ENCODE measurements at regions not wholly inside any gene's neighbourhood (a gene's known extent, or its start where the extent isn't known, plus 50 kb on each side); places are given as distances from the start of the nearest gene placed in this dataset.

- TF ChIP-seq ELF1 (IDR thresholded peaks at IDR 0.05; ENCODE audit: borderline replicate concordance, low read depth) (no peak), POLR2A (IDR thresholded peaks at IDR 0.05; ENCODE audit: borderline replicate concordance, extremely low read depth, insufficient read depth, insufficient read length) (no peak), SIN3A (IDR thresholded peaks at IDR 0.05; ENCODE audit: low read depth) (no peak), EZH2 (IDR thresholded peaks at IDR 0.05) (no peak), ZBTB33 (IDR thresholded peaks at IDR 0.05; ENCODE audit: extremely low read depth, insufficient replicate concordance, low read length) (no peak), JUND (IDR thresholded peaks at IDR 0.05) (no peak), CTCF (IDR thresholded peaks at IDR 0.05 in 2 of 3, conservative IDR thresholded peaks at IDR 0.05 in 1 of 3; ENCODE audit: borderline replicate concordance in 1 of 3, insufficient read depth in 1 of 3, low read depth in 2 of 3, low read length in 2 of 3) (no peak), TCF7L2 (IDR thresholded peaks at IDR 0.05; ENCODE audit: borderline replicate concordance, extremely low read depth, insufficient read depth, insufficient read length) (no peak), SP1 (IDR thresholded peaks at IDR 0.05; ENCODE audit: low read depth) (no peak), FOSL1 (IDR thresholded peaks at IDR 0.05; ENCODE audit: low read depth) (no peak), POLR2AphosphoS5 (IDR thresholded peaks at IDR 0.05; ENCODE audit: low read depth, low read length) (no peak), ZFX (IDR thresholded peaks at IDR 0.05) (no peak), MAX (IDR thresholded peaks at IDR 0.05) (no peak), YY1 (IDR thresholded peaks at IDR 0.05; ENCODE audit: extremely low read depth, insufficient replicate concordance, low read depth, low read length) (no peak)
Measured at GRCh38 chr2:192469612-192470011, 274.9 kb upstream of the TMEFF2 start.

More at GRCh38 chr2:192469612-192470011, 274.9 kb upstream of the TMEFF2 start:
- no peak overlapping the region for H2AFZ ChIP-seq (ENCODE audit: low read depth, low read length, poor library complexity, severe bottlenecking)
- no peaks in the 10 kb centered on the region for H3K4me1 ChIP-seq (ENCODE audit: control insufficient read depth in 1 of 2, insufficient read depth in 2 of 2, low read length in 2 of 2)
- H3K9ac ChIP-seq (ENCODE audit: low read length), result no peak overlapping the region
- no peak overlapping the region for H3K4me3 ChIP-seq (replicated peaks in 1 of 2; ENCODE audit: low read depth in 1 of 2, low read length in 2 of 2)
- ChIA-PET CTCF (no interaction called here), RAD21 (ENCODE audit: low non-redundant PET in 1 of 2, low total read pairs in 2 of 2, uncharacterized antibody in 2 of 2, unreplicated experiment in 2 of 2) (no interaction called here), POLR2A (no interaction called here)
- no peak for DNase-seq (ENCODE audit: low read depth, low spot score)
- no peaks in the 10 kb centered on the region for H3K9me3 ChIP-seq (ENCODE audit: control insufficient read depth in 1 of 2, insufficient read depth in 1 of 2, low read depth in 1 of 2, low read length in 2 of 2)
- H4K20me1 ChIP-seq (ENCODE audit: insufficient read depth), result no peaks in the 10 kb centered on the region
- no peak overlapping the region for H3K4me2 ChIP-seq (ENCODE audit: low read length)
- no peak overlapping the region for H3K27ac ChIP-seq (ENCODE audit: low read depth, low read length)
- no peaks in the 10 kb centered on the region for H3K79me2 ChIP-seq (ENCODE audit: insufficient read depth, low read length)
- ATAC-seq, result no peak
- no peaks in the 10 kb centered on the region for H3K36me3 ChIP-seq (ENCODE audit: control insufficient read depth in 1 of 2, insufficient read depth in 2 of 2, low read length in 2 of 2)
- no peaks in the 10 kb centered on the region for H3K27me3 ChIP-seq (ENCODE audit: insufficient read depth, low read length)
- H3K9me2 ChIP-seq (ENCODE audit: insufficient read depth), result no peaks in the 10 kb centered on the region
- intact Hi-C loops (cut with micrococcal nuclease), result no loop called here
- no TSS peak for BruUV-seq (replicated peaks)

Measured in HCT116 (cell line).